PC-3 (cell line): ENCODE measurements at regions not wholly inside any gene's neighbourhood (a gene's known extent, or its start where the extent isn't known, plus 50 kb on each side); places are given as distances from the start of the nearest gene placed in this dataset.

Source experiments
- ATAC-seq: fragments of 200-7000 bp; cut with Tn5 transposase; 2 replicates; pipeline ENCODE4 v1.9.1; 2020; ENCODE audit warnings: mild to moderate bottlenecking, moderate library complexity
- BruUV-seq: library from RNA; stranded (reverse); fragments of 400-500 nt; replicated peaks from 2 replicates; lab custom pipeline; 2021; lab: Mats Ljungman, UMichigan
- CTCF ChIA-PET: fragments of 300-600 bp; sonication (Branson Sonifier 250); formaldehyde crosslinking; loops from one replicate; lab custom pipeline; 2022; ENCODE audit warnings: antibody characterized with exemption; lab: Charles Lee
- POLR2A ChIA-PET: fragments of 300-600 bp; sonication (Branson Sonifier 250); formaldehyde crosslinking; loops from one replicate; lab custom pipeline; 2022; ENCODE audit warnings: antibody characterized with exemption; ENCODE audit not compliant: unreplicated experiment; lab: Charles Lee
- DNase-seq: peaks from one replicate; pipeline ENCODE4 v3.0.0-alpha.2; 2015
- H2AFZ ChIP-seq: fragments of 300-600 bp; sonication (generic); 2 replicates; pipeline ENCODE4 v1.6.0; 2016; ENCODE audit warnings: antibody characterized with exemption, low read length
- H3F3A ChIP-seq: fragments of 300-600 bp; sonication (generic); one replicate; pipeline ENCODE4 v1.6.0; 2017; ENCODE audit warnings: antibody characterized with exemption, low read length, control low read depth, mild to moderate bottlenecking; ENCODE audit not compliant: unreplicated experiment
- H3K27ac ChIP-seq: fragments of 300-600 bp; sonication (generic); 2 replicates; pipeline ENCODE4 v1.5.1; 2016; ENCODE audit warnings: mild to moderate bottlenecking, low read length
- H3K27me3 ChIP-seq: fragments of 300-600 bp; sonication (generic); 2 replicates; pipeline ENCODE4 v1.6.1; 2016; ENCODE audit warnings: low read length, mixed read lengths
- H3K36me3 ChIP-seq: fragments of 300-600 bp; sonication (generic); 2 replicates; pipeline ENCODE4 v1.6.1; 2016; ENCODE audit warnings: low read depth, mixed run types, low read length, mixed read lengths
- H3K4me1 ChIP-seq: fragments of 300-600 bp; sonication (generic); 2 replicates; pipeline ENCODE4 v1.5.1; 2016; ENCODE audit warnings: low read length; ENCODE audit not compliant: insufficient read depth
- H3K4me2 ChIP-seq: fragments of 300-600 bp; sonication (generic); 2 replicates; pipeline ENCODE4 v1.6.0; 2016; ENCODE audit warnings: low read length
- H3K4me3 ChIP-seq: fragments of 300-600 bp; sonication (generic); 2 replicates; pipeline ENCODE4 v1.5.1; 2016; ENCODE audit warnings: mild to moderate bottlenecking, low read length, mixed read lengths
- H3K79me2 ChIP-seq: fragments of 300-600 bp; sonication (generic); 2 replicates; pipeline ENCODE4 v1.6.1; 2017; ENCODE audit warnings: low read length, mixed read lengths
- H3K9ac ChIP-seq: fragments of 300-600 bp; sonication (generic); 2 replicates; pipeline ENCODE4 v1.6.0; 2016; ENCODE audit warnings: mild to moderate bottlenecking, low read length
- H3K9me2 ChIP-seq: fragments of 300-600 bp; sonication (generic); replicated peaks from 2 replicates; pipeline ENCODE4 v1.6.1; 2016; ENCODE audit warnings: mixed run types, low read length, mixed read lengths
- H3K9me3 ChIP-seq: fragments of 300-600 bp; sonication (generic); 2 replicates; pipeline ENCODE4 v1.6.1; 2016; ENCODE audit warnings: low read length, mixed read lengths
- H4K20me1 ChIP-seq: fragments of 300-600 bp; sonication (generic); 2 replicates; pipeline ENCODE4 v1.6.1; 2016; ENCODE audit warnings: low read length, mixed read lengths
- CTCF ChIP-seq: fragments of 300-600 bp; sonication (generic); conservative IDR thresholded peaks from 2 replicates; pipeline ENCODE4 v1.5.1; 2017; ENCODE audit warnings: antibody characterized with exemption, low read depth, mild to moderate bottlenecking, low read length
- EZH2 ChIP-seq: fragments of 300-600 bp; sonication (generic); IDR thresholded peaks from one replicate; pipeline ENCODE4 v1.6.1; 2017; ENCODE audit warnings: antibody characterized with exemption, mild to moderate bottlenecking, low read length; ENCODE audit not compliant: unreplicated experiment
- EZH2phosphoT487 ChIP-seq: fragments of 300-600 bp; sonication (generic); IDR thresholded peaks from 2 replicates; pipeline ENCODE4 v1.6.1; 2018; ENCODE audit warnings: mild to moderate bottlenecking, antibody characterized with exemption, low read length, borderline replicate concordance
- intact Hi-C: fragments of 100-400 bp; cut with micrococcal nuclease; formaldehyde crosslinking; loops from 2 replicates; pipeline ENCODE4 v1.9.0; 2023

- Histone ChIP-seq H3K36me3 (no peaks in the 10 kb centered on the region), H3F3A (no peaks in the 10 kb centered on the region), H3K9ac (no peak overlapping the region), H3K79me2 (no peaks in the 10 kb centered on the region), H3K9me2 (no peaks in the 10 kb centered on the region), H2AFZ (no peak overlapping the region), H4K20me1 (no peaks in the 10 kb centered on the region), H3K4me1 (no peaks in the 10 kb centered on the region), H3K27ac (no peak overlapping the region), H3K4me2 (no peak overlapping the region), H3K4me3 (no peak overlapping the region), H3K9me3 (no peaks in the 10 kb centered on the region), H3K27me3 (no peaks in the 10 kb centered on the region)
- ChIA-PET POLR2A (no interaction called here), CTCF (no interaction called here)
- DNase-seq (no peak), ATAC-seq (no peak)
- TF ChIP-seq EZH2phosphoT487 (no peak), EZH2 (no peak), CTCF (no peak)
- no TSS peak for BruUV-seq
- intact Hi-C loops, result no loop called here
These were observed 163.6 kb upstream of the NAV3 start for GRCh38 chr12:77667101-77667500.

- no peaks in the 10 kb centered on the region for H3K36me3 ChIP-seq
- ChIA-PET POLR2A (no interaction called here), CTCF (no interaction called here)
- ATAC-seq (no peak), DNase-seq (no peak)
- H3K9ac ChIP-seq, result no peak overlapping the region
- H3K27me3 ChIP-seq, result peaks cover 29% of the 10 kb centered on the region
- intact Hi-C loops, result no loop called here
- TF ChIP-seq CTCF (no peak), EZH2phosphoT487 (no peak), EZH2 (no peak)
- H3K79me2 ChIP-seq, result no peaks in the 10 kb centered on the region
- H3K4me1 ChIP-seq, result no peaks in the 10 kb centered on the region
- no peaks in the 10 kb centered on the region for H4K20me1 ChIP-seq
- no TSS peak for BruUV-seq
- no peaks in the 10 kb centered on the region for H3K9me2 ChIP-seq
- no peaks in the 10 kb centered on the region for H3K9me3 ChIP-seq
- no peaks in the 10 kb centered on the region for H3F3A ChIP-seq
- no peak overlapping the region for H3K4me3 ChIP-seq
- H3K27ac ChIP-seq, result no peak overlapping the region
- no peak overlapping the region for H3K4me2 ChIP-seq
- H2AFZ ChIP-seq, result no peak overlapping the region
These were observed 182.0 kb upstream of the NAV3 start for GRCh38 chr12:77648716-77649115.

GRCh38 chr12:77645966-77646598 is 184.6 kb upstream of the NAV3 start:
- Histone ChIP-seq H3K36me3 (no peaks in the 10 kb centered on the region), H3F3A (no peaks in the 10 kb centered on the region), H2AFZ (no peak overlapping the region), H3K9me3 (no peaks in the 10 kb centered on the region), H3K4me1 (no peaks in the 10 kb centered on the region), H3K79me2 (no peaks in the 10 kb centered on the region), H3K27ac (no peak overlapping the region), H3K4me2 (no peak overlapping the region), H4K20me1 (no peaks in the 10 kb centered on the region), H3K4me3 (no peak overlapping the region), H3K27me3 (peaks cover 18% of the 10 kb centered on the region), H3K9ac (no peak overlapping the region), H3K9me2 (no peaks in the 10 kb centered on the region)
- no peak for DNase-seq
- ChIA-PET CTCF (no interaction called here), POLR2A (no interaction called here)
- intact Hi-C loops, result no loop called here
- TF ChIP-seq EZH2, result no peak
- no peak for TF ChIP-seq CTCF
- no peak for TF ChIP-seq EZH2phosphoT487
- BruUV-seq, result no TSS peak
- ATAC-seq, result no peak
